Fibroblast of skin of left quadriceps (primary cell): ENCODE measurements at regions not wholly inside any gene's neighbourhood (a gene's known extent, or its start where the extent isn't known, plus 50 kb on each side); places are given as distances from the start of the nearest gene placed in this dataset.

Source experiments
- DNase-seq, 2 experiments: peaks; one replicate each; pipeline ENCODE4 v3.0.0-alpha.2; 2013; ENCODE audit warnings: low read depth in 2 of 2

- DNase-seq = no peak
These were observed 139.8 kb upstream of the SDK2 start for GRCh38 chr17:73783945-73784603.

- DNase-seq = no peak
These were observed 141.3 kb upstream of the SDK2 start for GRCh38 chr17:73785496-73785895.

DNA sequence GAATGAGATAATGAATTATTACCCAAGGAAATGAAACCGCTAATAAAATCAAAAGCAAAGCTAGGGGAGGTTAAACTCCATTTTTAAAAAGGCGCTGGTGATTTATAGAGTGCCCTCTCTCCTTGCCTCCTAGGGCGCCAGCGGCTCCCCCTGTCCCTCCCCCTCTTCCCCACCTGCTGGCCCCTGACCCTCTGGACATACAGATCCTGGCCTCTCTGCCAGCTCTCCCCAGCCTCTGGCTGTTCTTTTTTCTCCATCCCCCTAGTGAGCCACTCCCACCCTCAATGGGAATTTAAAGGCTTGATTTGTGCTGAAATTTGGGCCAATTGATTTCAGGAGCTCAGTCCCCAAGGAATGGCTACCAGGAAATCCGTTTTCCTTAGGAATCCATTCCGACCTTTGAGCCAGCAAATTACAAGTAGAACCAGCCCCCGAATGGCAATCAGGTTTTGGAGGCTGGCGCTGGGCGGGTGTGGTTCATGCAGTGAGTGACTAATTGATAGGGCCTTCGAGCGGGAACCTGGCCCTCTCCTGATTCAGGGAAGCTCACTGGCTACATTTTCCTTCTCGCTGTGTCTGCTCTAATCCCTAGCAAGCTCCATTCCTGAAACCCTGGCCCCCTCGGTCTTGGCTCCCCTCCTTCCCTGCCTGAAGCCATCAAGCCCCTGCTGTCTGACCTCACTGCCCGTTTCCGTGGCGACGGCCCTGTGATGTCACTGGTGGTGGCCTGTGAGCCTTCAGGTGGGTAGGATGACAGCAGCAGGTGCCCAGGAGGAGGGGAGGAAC, 141.9 kb upstream of the SDK2 start:
- no peak for DNase-seq

DNA sequence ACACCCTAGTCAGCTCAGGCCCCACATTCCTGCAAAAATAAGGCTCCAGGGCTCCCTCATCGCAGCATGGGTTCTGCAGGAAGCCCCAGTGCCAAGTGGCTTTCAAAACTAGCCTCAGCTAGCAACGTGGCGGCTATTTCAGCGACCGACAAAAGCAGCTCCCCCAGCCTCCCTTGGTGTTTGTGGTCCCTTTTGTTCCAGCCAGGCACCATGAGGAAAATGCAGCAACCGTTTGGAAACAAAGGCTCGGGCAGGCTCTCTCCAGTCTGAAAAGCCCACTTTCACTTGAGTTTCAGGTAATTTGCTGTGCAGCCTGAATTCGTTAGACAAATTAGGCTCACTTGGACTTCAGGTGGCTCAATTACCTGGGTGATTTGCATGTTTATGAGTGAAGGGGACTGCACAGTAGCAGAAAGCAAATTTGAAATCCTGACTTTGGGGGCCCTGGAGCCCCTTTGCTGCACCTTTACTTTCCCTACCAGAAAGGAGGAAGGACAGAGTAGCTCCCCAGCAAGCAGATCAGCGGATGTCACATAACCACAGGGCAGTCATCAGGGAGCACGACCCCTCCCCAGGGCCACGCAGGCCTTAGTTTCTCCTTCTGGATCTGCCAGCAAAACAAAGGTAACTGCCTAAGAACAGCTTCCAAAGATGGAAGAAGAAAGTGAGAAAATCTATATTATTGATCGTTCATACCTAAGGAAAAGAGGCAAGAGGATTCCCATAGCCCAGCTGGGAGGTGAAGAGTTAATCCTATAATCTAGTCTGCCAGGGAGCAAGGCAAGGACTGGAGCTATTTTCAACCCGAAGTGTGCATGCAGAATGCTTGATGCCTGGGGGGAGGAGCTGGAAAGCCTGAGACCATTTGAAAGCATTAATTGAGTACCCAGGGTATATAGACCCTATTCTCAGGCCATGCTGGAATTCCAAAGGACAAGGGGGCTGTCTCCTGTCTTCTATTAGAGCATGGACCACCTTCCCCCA, 143.1 kb upstream of the SDK2 start:
- DNase-seq = no peak

GRCh38 chr17:73788111-73788510, 143.9 kb upstream of the SDK2 start:
- DNase-seq = no peak

DNA sequence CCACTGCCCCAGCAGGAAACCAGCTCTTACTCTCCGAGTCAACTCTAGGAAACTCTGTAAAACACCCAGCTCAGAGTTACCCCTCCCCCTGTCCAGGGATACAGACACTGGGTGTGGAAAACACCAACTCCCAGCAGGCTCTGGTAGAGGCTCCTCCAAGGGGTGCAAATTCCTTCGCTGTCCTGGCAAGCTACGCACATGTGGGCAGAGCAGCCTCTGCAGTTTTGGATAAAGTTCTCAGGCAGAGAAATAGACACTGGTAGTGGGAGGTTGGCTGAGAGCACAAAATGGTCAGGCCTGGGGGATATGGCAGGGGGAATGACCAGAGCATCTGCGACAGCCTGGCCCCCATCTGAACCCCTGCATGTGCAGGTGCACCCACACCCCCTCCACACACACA, 146.9 kb upstream of the SDK2 start:
- no peak for DNase-seq

DNA sequence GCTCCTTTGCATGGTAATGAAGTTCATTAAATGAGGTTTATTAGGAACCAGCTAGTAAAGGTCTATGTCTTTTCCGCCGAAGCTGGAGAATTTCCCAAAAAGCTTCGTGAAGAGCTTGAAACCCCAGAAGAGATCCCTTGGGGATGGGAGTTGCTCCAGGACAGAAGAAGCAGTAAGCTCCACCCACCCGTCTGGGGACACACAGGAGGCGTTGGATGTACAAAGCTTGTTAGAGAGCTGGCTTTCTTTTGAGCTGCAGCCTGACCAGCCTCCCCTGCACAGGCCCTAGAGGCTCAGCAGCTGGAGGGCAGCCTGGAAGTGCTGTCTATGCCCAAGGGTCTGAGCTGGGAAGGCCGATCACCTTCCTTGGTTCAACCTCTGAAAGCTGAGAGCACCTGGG, 147.4 kb upstream of the SDK2 start:
- DNase-seq = no peak

- no peak for DNase-seq
These were observed 148.7 kb upstream of the SDK2 start for GRCh38 chr17:73792994-73793393.

GRCh38 chr17:73794336-73794735, 150.1 kb upstream of the SDK2 start:
- no peak for DNase-seq

- DNase-seq = no peak
These were observed 151.5 kb upstream of the SDK2 start for GRCh38 chr17:73795730-73796129.

DNA sequence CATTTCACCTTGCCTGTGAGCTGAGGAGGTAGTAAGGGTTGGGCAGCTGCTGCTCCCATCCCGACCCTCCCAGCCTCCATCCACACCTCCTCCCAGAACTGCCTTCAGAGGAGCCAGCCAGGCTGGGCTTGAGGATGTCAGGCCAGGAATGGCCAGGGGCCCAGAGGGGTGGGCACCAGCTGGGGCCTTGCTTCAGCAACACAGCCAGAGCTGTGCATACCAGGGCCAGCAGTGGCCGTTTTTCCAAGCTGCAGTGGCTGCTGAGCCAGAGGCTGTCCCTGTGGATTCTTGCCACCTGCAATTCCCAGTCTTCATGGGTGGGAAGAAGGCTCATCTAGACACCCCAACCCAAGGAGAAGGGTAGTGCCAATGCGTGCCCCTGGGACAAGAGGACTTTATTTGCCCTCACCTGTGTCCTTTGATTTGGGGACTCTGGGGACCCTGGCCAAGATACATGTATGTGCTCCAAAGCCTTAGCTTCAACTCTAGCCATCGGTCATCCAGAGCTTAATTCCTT, 153.4 kb upstream of the SDK2 start:
- no peak for DNase-seq

DNA sequence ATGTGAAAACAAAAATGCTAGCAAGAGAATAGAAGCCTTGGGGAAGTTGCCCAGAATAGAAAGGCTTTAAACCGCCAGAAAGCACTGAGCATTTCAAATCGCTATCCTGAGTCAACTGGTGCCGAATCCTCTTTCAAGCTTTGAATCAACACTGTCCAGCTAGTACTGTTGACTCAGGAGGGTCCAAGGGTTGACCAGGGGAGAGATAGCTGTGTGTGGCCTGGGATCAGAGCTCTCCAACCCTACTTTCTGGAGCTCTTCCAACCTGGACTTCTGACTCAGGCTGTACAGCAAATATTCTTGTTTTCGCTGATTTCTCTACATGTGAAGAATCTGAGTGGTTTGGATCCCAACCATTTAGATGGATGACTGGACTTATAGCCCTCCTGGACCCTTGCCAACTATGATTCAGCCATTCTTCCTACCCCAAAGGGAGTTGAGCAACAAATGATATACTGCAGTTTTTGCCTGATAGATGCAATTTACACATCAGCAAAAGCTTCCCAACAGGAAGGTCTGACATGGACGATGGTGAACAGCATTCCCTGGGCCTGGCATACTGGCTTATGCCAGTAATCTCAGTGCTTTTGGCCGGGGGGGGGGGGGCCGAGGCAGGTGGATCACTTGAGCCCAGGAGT, 154.0 kb upstream of the SDK2 start:
- peak; percentile 96 to 97 for DNase-seq

GRCh38 chr17:73799096-73799495, 154.9 kb upstream of the SDK2 start:
- no peak for DNase-seq

DNA sequence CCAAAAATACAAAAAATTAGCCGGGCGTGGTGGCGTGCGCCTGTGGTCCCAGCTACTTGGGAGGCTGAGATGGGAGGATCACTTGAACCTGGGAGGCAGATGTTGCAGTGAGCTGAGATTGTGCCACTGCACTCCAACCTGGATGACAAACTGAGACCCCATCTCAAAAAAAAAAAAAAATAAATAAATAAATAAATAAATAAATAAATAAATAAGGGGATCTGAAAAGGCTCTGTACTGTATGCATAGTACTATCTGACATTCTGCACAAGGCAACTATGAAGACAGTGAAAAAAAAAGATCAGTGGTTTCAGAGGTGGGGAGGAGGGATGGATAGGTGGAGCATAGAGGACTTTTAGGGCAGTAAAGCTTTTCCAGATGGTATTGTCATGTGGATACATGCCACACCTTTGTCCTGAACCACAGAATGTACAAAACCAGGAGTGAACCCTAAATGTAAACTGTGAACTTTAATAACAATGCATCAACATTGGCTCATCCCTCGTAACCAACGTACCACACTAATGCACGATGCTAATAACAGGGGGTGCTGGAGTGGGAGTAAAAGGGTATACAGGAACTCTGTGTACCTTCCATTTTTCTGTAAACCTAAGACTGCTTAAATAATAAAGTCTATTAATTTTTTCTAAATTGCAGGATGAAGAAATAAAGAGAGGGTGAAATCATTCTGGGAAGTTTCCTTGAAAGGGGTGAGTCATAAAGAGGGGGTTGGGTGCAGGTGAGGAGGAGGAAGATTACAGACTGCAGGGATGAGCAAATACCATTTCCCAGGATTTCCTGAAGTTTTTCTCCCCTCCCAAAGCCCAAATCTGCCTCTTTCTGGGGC, 155.8 kb upstream of the SDK2 start:
- DNase-seq = no peak

GRCh38 chr17:73800893-73801292, 156.6 kb upstream of the SDK2 start:
- DNase-seq = no peak

DNA sequence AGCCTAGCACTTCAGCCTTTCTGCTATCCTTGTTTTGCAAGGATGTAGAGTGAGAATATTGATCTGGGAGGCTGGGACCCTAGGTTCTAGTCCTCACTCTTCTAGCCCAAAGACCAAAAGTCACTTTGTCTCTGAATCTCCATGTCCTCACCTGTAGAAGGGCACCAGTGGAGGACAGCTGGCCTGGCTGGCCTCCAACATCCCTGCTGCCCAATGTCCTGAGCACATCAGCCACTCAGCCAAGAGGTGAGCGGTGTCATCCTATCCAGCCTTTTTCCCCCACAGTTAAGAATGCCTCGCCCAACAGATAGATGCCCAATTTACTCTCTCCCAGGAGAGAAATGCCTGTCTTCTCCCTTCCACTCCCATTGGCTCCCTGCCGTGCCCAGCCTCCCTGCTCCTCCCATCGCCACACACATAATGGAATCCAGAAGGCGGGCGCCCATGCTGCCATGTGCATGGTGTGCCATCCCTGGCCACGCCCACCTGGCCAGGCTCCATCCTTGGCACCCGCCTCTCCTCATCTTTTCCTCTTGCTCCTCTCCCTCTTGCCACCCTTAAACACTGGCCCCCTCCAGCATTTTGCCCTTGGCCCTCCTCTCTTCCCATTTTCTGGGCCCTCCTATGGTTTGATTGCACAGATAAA, 157.3 kb upstream of the SDK2 start:
- no peak for DNase-seq

- no peak for DNase-seq
These were observed 158.1 kb upstream of the SDK2 start for GRCh38 chr17:73802314-73802713.

DNA sequence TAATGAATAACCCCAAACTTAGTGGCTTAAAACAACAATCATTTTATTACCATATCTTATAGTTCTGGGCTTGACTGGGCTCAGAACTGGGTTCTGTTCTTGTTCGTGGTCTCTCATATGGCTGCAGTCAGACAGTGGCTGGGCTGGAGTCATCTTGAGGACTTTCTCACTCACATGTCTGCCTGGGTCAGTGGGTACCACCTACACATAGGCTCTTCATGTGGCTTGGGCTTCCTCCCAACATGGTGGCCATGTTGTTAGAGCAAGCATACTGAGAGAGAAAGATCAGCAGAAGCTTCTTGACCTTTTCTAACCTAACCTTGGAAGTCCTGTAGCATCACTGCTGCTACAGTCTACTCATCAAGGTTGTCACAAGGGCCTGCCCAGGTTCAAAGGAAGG, 158.6 kb upstream of the SDK2 start:
- no peak for DNase-seq

GRCh38 chr17:73803964-73804435, 159.8 kb upstream of the SDK2 start:
- DNase-seq = no peak

GRCh38 chr17:73806768-73807167, 162.5 kb upstream of the SDK2 start:
- no peak for DNase-seq
